B cell (primary cell): ENCODE measurements at regions not wholly inside any gene's neighbourhood (a gene's known extent, or its start where the extent isn't known, plus 50 kb on each side); places are given as distances from the start of the nearest gene placed in this dataset.

Source experiments
- ATAC-seq: fragments of 200-7000 bp; cut with Tn5 transposase; one replicate; pipeline ENCODE4 v1.10.0; 2021; ENCODE audit warnings: low read depth, mild to moderate bottlenecking, moderate number of reproducible peaks, moderate library complexity
- CTCF ChIA-PET: fragments of 350-600 bp; sonication (Branson Sonifier 250); formaldehyde crosslinking; loops from one replicate; lab custom pipeline; 2021; ENCODE audit warnings: antibody characterized with exemption, inconsistent platforms; lab: Charles Lee
- POLR2A ChIA-PET: fragments of 350-600 bp; sonication (Branson Sonifier 250); formaldehyde crosslinking; loops from one replicate; lab custom pipeline; 2021; ENCODE audit warnings: antibody characterized with exemption; lab: Charles Lee
- DNase-seq: peaks from one replicate; pipeline ENCODE4 v3.0.0; 2013
- H2AFZ ChIP-seq: 2 replicates; pipeline ENCODE4 v1.6.1; 2012; ENCODE audit warnings: mild to moderate bottlenecking, low read depth, low read length; ENCODE audit not compliant: insufficient read depth, poor library complexity, severe bottlenecking
- H3K27ac ChIP-seq, 2 donors: 1 replicate in 1 of 2; 2 replicates in 1 of 2; pipeline ENCODE4 v1.5.1; 2012 to 2013; ENCODE audit warnings: low read length in 2 of 2, mild to moderate bottlenecking in 2 of 2, moderate library complexity in 1 of 2
- H3K27me3 ChIP-seq, 4 experiments: fragments of 200-600 bp in 1 of 4; sonication (generic) in 1 of 4; replicated peaks in 1 of 4; 1 replicate in 2 of 4; 2 replicates in 2 of 4; pipeline versions ENCODE4 v1.6.1 to v1.7.0; 2013 to 2016; ENCODE audit warnings: low read length in 3 of 4, mild to moderate bottlenecking in 2 of 4, mixed read lengths in 1 of 4, moderate library complexity in 1 of 4; ENCODE audit not compliant: insufficient read depth in 4 of 4, control insufficient read depth in 3 of 4; ENCODE audit errors: control extremely low read depth in 1 of 4
- H3K36me3 ChIP-seq, 2 experiments: replicated peaks in 1 of 2; 1 replicate in 1 of 2; 2 replicates in 1 of 2; pipeline versions ENCODE4 v1.6.1 to v1.7.1; 2013; ENCODE audit warnings: low read length in 1 of 2; ENCODE audit not compliant: insufficient read depth in 2 of 2, control insufficient read depth in 1 of 2; ENCODE audit errors: control extremely low read depth in 1 of 2, extremely low read depth in 1 of 2
- H3K4me1 ChIP-seq, 2 donors: fragments of 200-600 bp in 1 of 2; sonication (generic) in 1 of 2; 1 replicate in 1 of 2; 2 replicates in 1 of 2; pipeline versions ENCODE4 v1.5.1 to v1.6.1; 2013 to 2017; ENCODE audit warnings: low read length in 2 of 2; ENCODE audit not compliant: control insufficient read depth in 2 of 2, insufficient read depth in 2 of 2
- H3K4me2 ChIP-seq: replicated peaks from 2 replicates; pipeline ENCODE3; 2012; ENCODE audit warnings: mild to moderate bottlenecking, low read depth, low read length; ENCODE audit not compliant: poor library complexity, severe bottlenecking
- H3K4me3 ChIP-seq, 5 experiments: fragments of 200-600 bp in 1 of 5; sonication (generic) in 1 of 5; 1 replicate in 3 of 5; 2 replicates in 2 of 5; pipeline versions ENCODE4 v1.5.1 to v1.7.0; 2011 to 2016; ENCODE audit warnings: low read length in 4 of 5, mild to moderate bottlenecking in 4 of 5, low read depth in 2 of 5, control low read depth in 1 of 5, moderate library complexity in 1 of 5; ENCODE audit not compliant: insufficient read depth in 1 of 5; ENCODE audit errors: control extremely low read depth in 1 of 5, extremely low read depth in 1 of 5
- H3K79me2 ChIP-seq: fragments of 200-600 bp; sonication (generic); one replicate; pipeline ENCODE4 v1.6.0; 2016; ENCODE audit warnings: low read length; ENCODE audit not compliant: control insufficient read depth, insufficient read depth
- H3K9ac ChIP-seq: fragments of 200-600 bp; sonication (generic); 2 replicates; pipeline ENCODE4 v1.6.1; 2017; ENCODE audit warnings: mild to moderate bottlenecking, low read length, moderate library complexity
- H3K9me3 ChIP-seq, 3 donors: one replicate each; pipeline versions ENCODE4 v1.6.1 to v1.7.1; 2013; ENCODE audit warnings: low read length in 2 of 3; ENCODE audit not compliant: control insufficient read depth in 2 of 3, insufficient read depth in 1 of 3; ENCODE audit errors: control extremely low read depth in 1 of 3
- H4K20me1 ChIP-seq: 2 replicates; pipeline ENCODE4 v1.6.0; 2012; ENCODE audit warnings: mild to moderate bottlenecking, low read length; ENCODE audit not compliant: insufficient read depth, control insufficient read depth, poor library complexity, severe bottlenecking
- H3K27ac Mint-ChIP-seq: one replicate; pipeline ENCODE4 v1.8.0; 2021; ENCODE audit warnings: mixed read lengths
- H3K27me3 Mint-ChIP-seq: one replicate; pipeline ENCODE4 v1.8.0; 2021; ENCODE audit warnings: mixed read lengths
- H3K4me1 Mint-ChIP-seq: one replicate; pipeline ENCODE4 v1.8.0; 2021; ENCODE audit warnings: mixed read lengths
- H3K4me3 Mint-ChIP-seq: one replicate; pipeline ENCODE4 v1.8.0; 2021; ENCODE audit warnings: mixed read lengths
- H3K9me3 Mint-ChIP-seq: one replicate; pipeline ENCODE4 v1.8.0; 2022; ENCODE audit warnings: mixed read lengths; ENCODE audit not compliant: insufficient read depth
- EZH2 ChIP-seq: IDR thresholded peaks from 2 replicates; pipeline ENCODE4 v1.6.1; 2012; ENCODE audit warnings: borderline replicate concordance, low read depth, mild to moderate bottlenecking, moderate library complexity, low read length; ENCODE audit not compliant: insufficient read depth, poor library complexity, severe bottlenecking
- WGBS: methylation state at CpG from one replicate; pipeline ENCODE4 v1.1.5; 2013; ENCODE audit warnings: missing lambda C conversion rate; ENCODE audit not compliant: insufficient coverage; 5-methylcytosine and 5-hydroxymethylcytosine counted together
- intact Hi-C: fragments of 100-400 bp; cut with micrococcal nuclease; formaldehyde crosslinking; loops from one replicate; pipeline ENCODE4 v1.10.0; 2022
- TF ChIP-seq, protein P1 (sequence below): fragments of 200-600 bp; IDR thresholded peaks from one replicate; pipeline ENCODE4 v1.8.0; 2022; ENCODE audit warnings: antibody characterized with exemption, mild to moderate bottlenecking

DNA sequence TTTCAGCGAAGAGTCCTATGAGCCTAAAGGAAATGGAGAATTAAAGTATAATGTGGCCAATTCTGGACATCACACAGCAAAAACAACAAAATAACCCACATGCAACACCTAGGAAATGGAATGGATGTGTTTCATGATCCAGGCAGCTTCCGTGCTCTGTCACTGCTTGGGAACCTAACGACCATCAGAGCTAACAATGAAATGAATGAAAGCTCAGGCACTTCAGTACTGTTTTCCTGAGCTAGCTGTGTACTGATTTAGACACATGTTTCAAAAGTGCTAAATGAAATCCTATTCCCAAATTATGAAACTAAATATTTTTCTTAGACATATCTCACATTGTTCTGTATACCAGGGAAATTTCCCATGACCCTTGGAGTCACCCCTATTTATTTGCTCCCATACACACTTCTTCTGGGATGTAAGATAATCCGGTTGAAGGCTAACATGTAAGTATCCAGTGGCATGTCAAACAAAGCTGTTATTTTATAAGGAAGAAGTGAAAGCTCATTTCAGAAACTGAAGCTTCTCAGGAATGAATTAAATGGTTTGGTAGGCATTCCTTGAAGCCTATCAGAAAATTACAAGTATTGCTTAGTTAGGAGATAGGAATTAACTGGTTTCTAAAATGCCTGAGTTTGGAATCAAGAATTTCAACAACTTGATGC lies 108.5 kb upstream of the RND3 start:
- POLR2A ChIA-PET = no interaction called here
- H3K4me1 Mint-ChIP-seq = no peaks in the 10 kb centered on the region

GRCh38 chr2:150594299-150594698 lies 106.8 kb upstream of the RND3 start:
- Histone ChIP-seq H3K4me2 (no peak overlapping the region), H3K27me3 (no peaks in the 10 kb centered on the region), H3K79me2 (no peaks in the 10 kb centered on the region), H3K27ac (no peak overlapping the region), H2AFZ (no peak overlapping the region), H4K20me1 (no peaks in the 10 kb centered on the region), H3K36me3 (no peaks in the 10 kb centered on the region), H3K4me3 (no peak overlapping the region), H3K9me3 (peaks cover 0 to 3% (median 0%) of the 10 kb centered on the region in 3 donors), H3K4me1 (no peaks in the 10 kb centered on the region), H3K9ac (no peak overlapping the region)
- Mint-ChIP-seq H3K4me3 (no peak overlapping the region), H3K27me3 (no peaks in the 10 kb centered on the region), H3K27ac (no peak overlapping the region), H3K4me1 (no peaks in the 10 kb centered on the region), H3K9me3 (no peaks in the 10 kb centered on the region)
- CTCF ChIA-PET = no interaction called here
- TF ChIP-seq EZH2 = no peak
- TF ChIP-seq, protein P1, sequence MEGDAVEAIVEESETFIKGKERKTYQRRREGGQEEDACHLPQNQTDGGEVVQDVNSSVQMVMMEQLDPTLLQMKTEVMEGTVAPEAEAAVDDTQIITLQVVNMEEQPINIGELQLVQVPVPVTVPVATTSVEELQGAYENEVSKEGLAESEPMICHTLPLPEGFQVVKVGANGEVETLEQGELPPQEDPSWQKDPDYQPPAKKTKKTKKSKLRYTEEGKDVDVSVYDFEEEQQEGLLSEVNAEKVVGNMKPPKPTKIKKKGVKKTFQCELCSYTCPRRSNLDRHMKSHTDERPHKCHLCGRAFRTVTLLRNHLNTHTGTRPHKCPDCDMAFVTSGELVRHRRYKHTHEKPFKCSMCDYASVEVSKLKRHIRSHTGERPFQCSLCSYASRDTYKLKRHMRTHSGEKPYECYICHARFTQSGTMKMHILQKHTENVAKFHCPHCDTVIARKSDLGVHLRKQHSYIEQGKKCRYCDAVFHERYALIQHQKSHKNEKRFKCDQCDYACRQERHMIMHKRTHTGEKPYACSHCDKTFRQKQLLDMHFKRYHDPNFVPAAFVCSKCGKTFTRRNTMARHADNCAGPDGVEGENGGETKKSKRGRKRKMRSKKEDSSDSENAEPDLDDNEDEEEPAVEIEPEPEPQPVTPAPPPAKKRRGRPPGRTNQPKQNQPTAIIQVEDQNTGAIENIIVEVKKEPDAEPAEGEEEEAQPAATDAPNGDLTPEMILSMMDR = no peak
- WGBS = 100% methylated on average over 1 of the region's 5 CpGs
- POLR2A ChIA-PET = no interaction called here
- ATAC-seq (no peak), DNase-seq (no peak)
- intact Hi-C loops = no loop called here

More for the DNA sequence above, 108.5 kb upstream of the RND3 start:
- H3K27ac ChIP-seq = no peak overlapping the region
- Mint-ChIP-seq H3K27ac (no peak overlapping the region), H3K9me3 (no peaks in the 10 kb centered on the region), H3K27me3 (no peaks in the 10 kb centered on the region), H3K4me3 (no peak overlapping the region)
- no CpG with 5 or more reads among the region's 4 CpGs for WGBS
- no peak overlapping the region for H3K4me3 ChIP-seq
- peaks cover 0 to 3% (median 0%) of the 10 kb centered on the region in 3 donors for H3K9me3 ChIP-seq
- no peak for TF ChIP-seq EZH2
- TF ChIP-seq, protein P1 = no peak
- H3K9ac ChIP-seq = no peak overlapping the region
- ATAC-seq (no peak), DNase-seq (no peak)
- intact Hi-C loops = no loop called here
- H3K4me1 ChIP-seq = no peaks in the 10 kb centered on the region
- no peaks in the 10 kb centered on the region for H3K79me2 ChIP-seq
- H2AFZ ChIP-seq = no peak overlapping the region
- CTCF ChIA-PET = no interaction called here
- H3K4me2 ChIP-seq = no peak overlapping the region
- H3K36me3 ChIP-seq = no peaks in the 10 kb centered on the region
- H4K20me1 ChIP-seq = no peaks in the 10 kb centered on the region
- H3K27me3 ChIP-seq = no peaks in the 10 kb centered on the region
